ENCODE measurements at regions not wholly inside any gene's neighbourhood (a gene's known extent, or its start where the extent isn't known, plus 50 kb on each side); places are given as distances from the start of the nearest gene placed in this dataset.
"Not testable (repeated sequence)": the region's sequence is repeated elsewhere in the genome, so short reads cannot be mapped to it uniquely, and the experiment has no call there.

- TF ChIP-seq, protein P1, sequence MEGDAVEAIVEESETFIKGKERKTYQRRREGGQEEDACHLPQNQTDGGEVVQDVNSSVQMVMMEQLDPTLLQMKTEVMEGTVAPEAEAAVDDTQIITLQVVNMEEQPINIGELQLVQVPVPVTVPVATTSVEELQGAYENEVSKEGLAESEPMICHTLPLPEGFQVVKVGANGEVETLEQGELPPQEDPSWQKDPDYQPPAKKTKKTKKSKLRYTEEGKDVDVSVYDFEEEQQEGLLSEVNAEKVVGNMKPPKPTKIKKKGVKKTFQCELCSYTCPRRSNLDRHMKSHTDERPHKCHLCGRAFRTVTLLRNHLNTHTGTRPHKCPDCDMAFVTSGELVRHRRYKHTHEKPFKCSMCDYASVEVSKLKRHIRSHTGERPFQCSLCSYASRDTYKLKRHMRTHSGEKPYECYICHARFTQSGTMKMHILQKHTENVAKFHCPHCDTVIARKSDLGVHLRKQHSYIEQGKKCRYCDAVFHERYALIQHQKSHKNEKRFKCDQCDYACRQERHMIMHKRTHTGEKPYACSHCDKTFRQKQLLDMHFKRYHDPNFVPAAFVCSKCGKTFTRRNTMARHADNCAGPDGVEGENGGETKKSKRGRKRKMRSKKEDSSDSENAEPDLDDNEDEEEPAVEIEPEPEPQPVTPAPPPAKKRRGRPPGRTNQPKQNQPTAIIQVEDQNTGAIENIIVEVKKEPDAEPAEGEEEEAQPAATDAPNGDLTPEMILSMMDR (IDR thresholded peaks at IDR 0.05; ENCODE audit: low read depth, low read length): no peak
- no peak for DNase-seq (ENCODE audit: low read depth, low spot score)
- POLR2A ChIA-PET: no interaction called here
- Histone ChIP-seq H3K9me3 (ENCODE audit: control insufficient read depth, insufficient read depth, low read length) (peaks cover 3% of the 10 kb centered on the region; the same call in 1 of the 2 replicates), H3K4me3 (ENCODE audit: low read depth, low read length) (no peak overlapping the region), H3K27me3 (ENCODE audit: control insufficient read depth, insufficient read depth, low read length) (no peaks in the 10 kb centered on the region), H3K27ac (ENCODE audit: low read depth, low read length) (no peak overlapping the region)
- CTCF ChIA-PET: no interaction called here
Observed at GRCh38 chr2:129805899-129806298, 173.6 kb upstream of the RAB6C start.

DNA sequence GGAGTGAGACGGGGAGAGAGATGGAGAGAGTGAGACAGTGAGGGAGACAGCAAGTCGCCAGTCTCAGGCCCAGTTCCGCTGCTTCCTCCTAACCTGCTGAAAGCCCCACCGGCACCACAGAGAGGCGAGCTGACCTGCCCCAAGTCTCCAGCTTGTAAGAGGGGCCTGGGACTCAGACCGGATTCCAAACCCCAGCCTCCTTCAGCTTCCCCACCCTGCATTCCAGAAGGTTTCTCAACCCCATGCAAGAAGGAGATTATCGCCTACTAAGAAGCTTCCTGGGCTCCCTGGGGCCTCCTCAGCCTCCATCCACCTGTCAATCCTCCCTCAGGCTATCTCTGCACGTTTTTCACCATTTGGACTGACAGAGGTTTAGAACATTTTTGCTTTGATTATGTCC is 173.1 kb upstream of the RAB6C start:
- TF ChIP-seq, protein P1 (IDR thresholded peaks at IDR 0.05; ENCODE audit: low read depth, low read length): no peak
- no peaks in the 10 kb centered on the region for H3K27me3 ChIP-seq (ENCODE audit: control insufficient read depth, insufficient read depth, low read length)
- CTCF ChIA-PET: no interaction called here
- no peak overlapping the region for H3K4me3 ChIP-seq (ENCODE audit: low read depth, low read length)
- DNase-seq (ENCODE audit: low read depth, low spot score): no peak
- POLR2A ChIA-PET: no interaction called here
- H3K27ac ChIP-seq (ENCODE audit: low read depth, low read length): no peak overlapping the region
- H3K9me3 ChIP-seq (ENCODE audit: control insufficient read depth, insufficient read depth, low read length): peaks cover 3% of the 10 kb centered on the region; the same call in 1 of the 2 replicates

DNA sequence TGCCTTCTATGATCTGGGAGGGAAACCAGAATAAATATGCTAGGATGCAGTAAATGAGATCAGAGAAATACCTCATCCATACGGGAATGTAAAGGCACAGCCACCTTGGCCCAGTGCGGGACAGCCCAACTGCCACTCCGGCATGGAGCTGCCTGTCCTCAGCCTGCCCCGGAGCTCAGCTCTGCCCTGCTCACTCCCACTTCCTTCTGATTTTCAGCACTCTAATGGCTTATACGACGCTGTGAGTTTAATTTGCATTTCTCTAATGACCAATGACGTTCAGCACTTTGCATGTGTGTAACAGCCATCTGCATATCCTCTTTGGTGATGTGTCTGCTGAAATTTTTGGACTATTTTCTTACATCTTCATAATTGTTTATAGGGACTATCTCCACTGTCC is 172.5 kb upstream of the RAB6C start:
- H3K9me3 ChIP-seq (ENCODE audit: control insufficient read depth, insufficient read depth, low read length): peaks cover 3% of the 10 kb centered on the region; the same call in 1 of the 2 replicates
- no peak overlapping the region for H3K27ac ChIP-seq (ENCODE audit: low read depth, low read length)
- no peak for DNase-seq (ENCODE audit: low read depth, low spot score)
- ChIA-PET CTCF (interaction anchor here (0.6 kb wide), 1 partner anchor 1931 kb away, joined by 4 read pairs; no protein-coding TSS in a partner anchor), POLR2A (no interaction called here)
- no peaks in the 10 kb centered on the region for H3K27me3 ChIP-seq (ENCODE audit: control insufficient read depth, insufficient read depth, low read length)
- H3K4me3 ChIP-seq (ENCODE audit: low read depth, low read length): no peak overlapping the region
- TF ChIP-seq, protein P1 (IDR thresholded peaks at IDR 0.05; ENCODE audit: low read depth, low read length): no peak

- CTCF ChIA-PET; H3K27ac ChIP-seq (ENCODE audit: low read depth, low read length); H3K27me3 ChIP-seq (ENCODE audit: control insufficient read depth, insufficient read depth, low read length); POLR2A ChIA-PET; DNase-seq (ENCODE audit: low read depth, low spot score); H3K9me3 ChIP-seq (ENCODE audit: control insufficient read depth, insufficient read depth, low read length); H3K4me3 ChIP-seq (ENCODE audit: low read depth, low read length): not testable (repeated sequence)
Observed at GRCh38 chr2:129807642-129808338, 171.7 kb upstream of the RAB6C start.

DNA sequence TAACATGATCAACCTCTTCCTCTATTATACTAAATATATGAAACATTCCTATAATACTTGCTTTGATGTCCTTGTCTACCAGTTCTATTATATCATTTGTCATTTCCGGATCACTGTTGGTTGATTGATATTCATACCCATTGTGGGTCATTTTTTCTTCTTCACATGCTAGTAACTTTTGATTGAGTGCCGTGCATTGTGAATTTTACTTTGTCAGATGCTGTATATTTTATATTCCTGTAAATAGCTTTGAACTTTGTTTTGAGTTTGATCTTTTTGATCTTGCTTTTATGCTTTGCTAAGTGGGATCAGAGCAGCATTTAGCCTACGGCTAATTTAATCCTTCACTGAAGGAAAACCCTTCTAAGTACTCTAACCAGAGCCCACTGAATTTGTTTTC is 168.9 kb upstream of the RAB6C start:
- TF ChIP-seq, protein P1 (IDR thresholded peaks at IDR 0.05; ENCODE audit: low read depth, low read length): no peak
- ChIA-PET CTCF (no interaction called here), POLR2A (no interaction called here)
- no peaks in the 10 kb centered on the region for H3K27me3 ChIP-seq (ENCODE audit: control insufficient read depth, insufficient read depth, low read length)
- no peak for DNase-seq (ENCODE audit: low read depth, low spot score)
- H3K27ac ChIP-seq (ENCODE audit: low read depth, low read length): no peak overlapping the region
- H3K9me3 ChIP-seq (ENCODE audit: control insufficient read depth, insufficient read depth, low read length): peaks cover 3% of the 10 kb centered on the region; the same call in 1 of the 2 replicates
- no peak overlapping the region for H3K4me3 ChIP-seq (ENCODE audit: low read depth, low read length)

Measured in AG04450 (cell line).